ENCODE measurements at regions not wholly inside any gene's neighbourhood (a gene's known extent, or its start where the extent isn't known, plus 50 kb on each side); places are given as distances from the start of the nearest gene placed in this dataset.

- no peak overlapping the region for H3K4me3 ChIP-seq (ENCODE audit: low read length)
- H3K4me1 ChIP-seq (ENCODE audit: control insufficient read depth, insufficient read depth, low read length) = no peaks in the 10 kb centered on the region
- 7% methylated on average over 2 of the region's 10 CpGs for WGBS (ENCODE audit: insufficient coverage)
- H3K36me3 ChIP-seq (ENCODE audit: control insufficient read depth, insufficient read depth, low read length) = no peaks in the 10 kb centered on the region
- DNase-seq = peak; percentile 70
- no peak overlapping the region for H3K27ac ChIP-seq (ENCODE audit: low read length)
- no peaks in the 10 kb centered on the region for H3K9me3 ChIP-seq (replicated peaks; ENCODE audit: control insufficient read depth, low read depth, low read length)
- H3K27me3 ChIP-seq (ENCODE audit: control insufficient read depth, insufficient read depth, low read length) = no peaks in the 10 kb centered on the region
Observed at GRCh38 chr20:41989935-41990635, 371.9 kb upstream of the CHD6 start.

GRCh38 chr20:41989039-41989679 is 371.0 kb upstream of the CHD6 start:
- H3K27ac ChIP-seq (ENCODE audit: low read length) = no peak overlapping the region
- no peak overlapping the region for H3K4me3 ChIP-seq (ENCODE audit: low read length)
- 100% methylated on average over 1 of the region's 3 CpGs for WGBS (ENCODE audit: insufficient coverage)
- no peaks in the 10 kb centered on the region for H3K27me3 ChIP-seq (ENCODE audit: control insufficient read depth, insufficient read depth, low read length)
- H3K4me1 ChIP-seq (ENCODE audit: control insufficient read depth, insufficient read depth, low read length) = no peaks in the 10 kb centered on the region
- no peaks in the 10 kb centered on the region for H3K36me3 ChIP-seq (ENCODE audit: control insufficient read depth, insufficient read depth, low read length)
- no peak for DNase-seq
- H3K9me3 ChIP-seq (replicated peaks; ENCODE audit: control insufficient read depth, low read depth, low read length) = no peaks in the 10 kb centered on the region

GRCh38 chr20:41984031-41984430 is 365.9 kb upstream of the CHD6 start:
- WGBS (ENCODE audit: insufficient coverage) = 80% methylated on average over 1 of the region's 2 CpGs
- Histone ChIP-seq H3K36me3 (ENCODE audit: control insufficient read depth, insufficient read depth, low read length) (no peaks in the 10 kb centered on the region), H3K4me1 (ENCODE audit: control insufficient read depth, insufficient read depth, low read length) (no peaks in the 10 kb centered on the region)

GRCh38 chr20:41983159-41983558 is 365.0 kb upstream of the CHD6 start:
- WGBS (ENCODE audit: insufficient coverage) = 83% methylated on average over 2 of the region's 4 CpGs

More at GRCh38 chr20:41984031-41984430, 365.9 kb upstream of the CHD6 start:
- Histone ChIP-seq H3K27me3 (ENCODE audit: control insufficient read depth, insufficient read depth, low read length) (no peaks in the 10 kb centered on the region), H3K27ac (ENCODE audit: low read length) (no peak overlapping the region), H3K4me3 (ENCODE audit: low read length) (no peak overlapping the region), H3K9me3 (replicated peaks; ENCODE audit: control insufficient read depth, low read depth, low read length) (no peaks in the 10 kb centered on the region)
- DNase-seq = no peak

GRCh38 chr20:41981746-41982145 is 363.6 kb upstream of the CHD6 start:
- no peaks in the 10 kb centered on the region for H3K36me3 ChIP-seq (ENCODE audit: control insufficient read depth, insufficient read depth, low read length)
- no peak for DNase-seq
- H3K4me3 ChIP-seq (ENCODE audit: low read length) = no peak overlapping the region
- no peaks in the 10 kb centered on the region for H3K9me3 ChIP-seq (replicated peaks; ENCODE audit: control insufficient read depth, low read depth, low read length)
- H3K4me1 ChIP-seq (ENCODE audit: control insufficient read depth, insufficient read depth, low read length) = no peaks in the 10 kb centered on the region
- WGBS (ENCODE audit: insufficient coverage) = 100% methylated on average over 2 of the region's 3 CpGs
- no peak overlapping the region for H3K27ac ChIP-seq (ENCODE audit: low read length)
- no peaks in the 10 kb centered on the region for H3K27me3 ChIP-seq (ENCODE audit: control insufficient read depth, insufficient read depth, low read length)

More at GRCh38 chr20:41983159-41983558, 365.0 kb upstream of the CHD6 start:
- Histone ChIP-seq H3K27ac (ENCODE audit: low read length) (no peak overlapping the region), H3K27me3 (ENCODE audit: control insufficient read depth, insufficient read depth, low read length) (no peaks in the 10 kb centered on the region), H3K36me3 (ENCODE audit: control insufficient read depth, insufficient read depth, low read length) (no peaks in the 10 kb centered on the region), H3K9me3 (replicated peaks; ENCODE audit: control insufficient read depth, low read depth, low read length) (no peaks in the 10 kb centered on the region), H3K4me3 (ENCODE audit: low read length) (no peak overlapping the region), H3K4me1 (ENCODE audit: control insufficient read depth, insufficient read depth, low read length) (no peaks in the 10 kb centered on the region)
- DNase-seq = no peak

GRCh38 chr20:41978875-41979274 is 360.7 kb upstream of the CHD6 start:
- H3K27me3 ChIP-seq (ENCODE audit: control insufficient read depth, insufficient read depth, low read length) = no peaks in the 10 kb centered on the region
- H3K9me3 ChIP-seq (replicated peaks; ENCODE audit: control insufficient read depth, low read depth, low read length) = no peaks in the 10 kb centered on the region
- no peaks in the 10 kb centered on the region for H3K4me1 ChIP-seq (ENCODE audit: control insufficient read depth, insufficient read depth, low read length)
- H3K36me3 ChIP-seq (ENCODE audit: control insufficient read depth, insufficient read depth, low read length) = no peaks in the 10 kb centered on the region
- no peak overlapping the region for H3K27ac ChIP-seq (ENCODE audit: low read length)
- no peak for DNase-seq
- WGBS (ENCODE audit: insufficient coverage) = 95% methylated on average over 4 of the region's 4 CpGs
- no peak overlapping the region for H3K4me3 ChIP-seq (ENCODE audit: low read length)

GRCh38 chr20:41978246-41978790 is 360.1 kb upstream of the CHD6 start:
- H3K4me1 ChIP-seq (ENCODE audit: control insufficient read depth, insufficient read depth, low read length) = no peaks in the 10 kb centered on the region
- WGBS (ENCODE audit: insufficient coverage) = 100% methylated on average over 1 of the region's 4 CpGs
- no peaks in the 10 kb centered on the region for H3K9me3 ChIP-seq (replicated peaks; ENCODE audit: control insufficient read depth, low read depth, low read length)
- no peak overlapping the region for H3K4me3 ChIP-seq (ENCODE audit: low read length)
- H3K36me3 ChIP-seq (ENCODE audit: control insufficient read depth, insufficient read depth, low read length) = no peaks in the 10 kb centered on the region
- no peak overlapping the region for H3K27ac ChIP-seq (ENCODE audit: low read length)
- H3K27me3 ChIP-seq (ENCODE audit: control insufficient read depth, insufficient read depth, low read length) = no peaks in the 10 kb centered on the region
- no peak for DNase-seq

- Histone ChIP-seq H3K27me3 (ENCODE audit: control insufficient read depth, insufficient read depth, low read length) (no peaks in the 10 kb centered on the region), H3K4me3 (ENCODE audit: low read length) (no peak overlapping the region), H3K27ac (ENCODE audit: low read length) (no peak overlapping the region), H3K4me1 (ENCODE audit: control insufficient read depth, insufficient read depth, low read length) (peaks cover 3% of the 10 kb centered on the region), H3K9me3 (replicated peaks; ENCODE audit: control insufficient read depth, low read depth, low read length) (no peaks in the 10 kb centered on the region), H3K36me3 (ENCODE audit: control insufficient read depth, insufficient read depth, low read length) (no peaks in the 10 kb centered on the region)
- 6% methylated on average over 6 of the region's 6 CpGs for WGBS (ENCODE audit: insufficient coverage)
- DNase-seq = no peak
Observed at GRCh38 chr20:41969656-41970055, 351.5 kb upstream of the CHD6 start.

- no peaks in the 10 kb centered on the region for H3K4me1 ChIP-seq (ENCODE audit: control insufficient read depth, insufficient read depth, low read length)
- no peak overlapping the region for H3K27ac ChIP-seq (ENCODE audit: low read length)
- no peaks in the 10 kb centered on the region for H3K27me3 ChIP-seq (ENCODE audit: control insufficient read depth, insufficient read depth, low read length)
- no peaks in the 10 kb centered on the region for H3K9me3 ChIP-seq (replicated peaks; ENCODE audit: control insufficient read depth, low read depth, low read length)
- DNase-seq = no peak
- no peak overlapping the region for H3K4me3 ChIP-seq (ENCODE audit: low read length)
- H3K36me3 ChIP-seq (ENCODE audit: control insufficient read depth, insufficient read depth, low read length) = no peaks in the 10 kb centered on the region
- WGBS (ENCODE audit: insufficient coverage) = 47% methylated on average over 5 of the region's 7 CpGs
Observed at GRCh38 chr20:41960166-41960565, 342.0 kb upstream of the CHD6 start.

- Histone ChIP-seq H3K4me1 (ENCODE audit: control insufficient read depth, insufficient read depth, low read length) (no peaks in the 10 kb centered on the region), H3K27ac (ENCODE audit: low read length) (no peak overlapping the region), H3K27me3 (ENCODE audit: control insufficient read depth, insufficient read depth, low read length) (no peaks in the 10 kb centered on the region), H3K36me3 (ENCODE audit: control insufficient read depth, insufficient read depth, low read length) (no peaks in the 10 kb centered on the region), H3K4me3 (ENCODE audit: low read length) (no peak overlapping the region), H3K9me3 (replicated peaks; ENCODE audit: control insufficient read depth, low read depth, low read length) (no peaks in the 10 kb centered on the region)
- no CpG with 5 or more reads among the region's 1 CpG for WGBS (ENCODE audit: insufficient coverage)
- no peak for DNase-seq
Observed at GRCh38 chr20:41958391-41958790, 340.2 kb upstream of the CHD6 start.

Data from muscle of leg (tissue), 3 donors.